CD4-positive, alpha-beta T cell treated with Interleukin-15 for 4 hours (primary cell): ENCODE measurements at regions not wholly inside any gene's neighbourhood (a gene's known extent, or its start where the extent isn't known, plus 50 kb on each side); places are given as distances from the start of the nearest gene placed in this dataset.

Source experiments
- DNase-seq: peaks from one replicate; pipeline ENCODE4 v3.0.0-alpha.2; 2020; ENCODE audit warnings: low spot score

GRCh38 chr5:165296401-165297130, 1791.1 kb downstream of the MAT2B start:
- no peak for DNase-seq

GRCh38 chr5:165304193-165304827, 1798.9 kb downstream of the MAT2B start:
- DNase-seq: no peak

GRCh38 chr5:165305596-165305995, 1800.2 kb downstream of the MAT2B start:
- no peak for DNase-seq

- no peak for DNase-seq
Measured at GRCh38 chr5:165309446-165309845, 1804.0 kb downstream of the MAT2B start.

- DNase-seq: no peak
Measured at GRCh38 chr5:165310031-165310430, 1804.6 kb downstream of the MAT2B start.

DNA sequence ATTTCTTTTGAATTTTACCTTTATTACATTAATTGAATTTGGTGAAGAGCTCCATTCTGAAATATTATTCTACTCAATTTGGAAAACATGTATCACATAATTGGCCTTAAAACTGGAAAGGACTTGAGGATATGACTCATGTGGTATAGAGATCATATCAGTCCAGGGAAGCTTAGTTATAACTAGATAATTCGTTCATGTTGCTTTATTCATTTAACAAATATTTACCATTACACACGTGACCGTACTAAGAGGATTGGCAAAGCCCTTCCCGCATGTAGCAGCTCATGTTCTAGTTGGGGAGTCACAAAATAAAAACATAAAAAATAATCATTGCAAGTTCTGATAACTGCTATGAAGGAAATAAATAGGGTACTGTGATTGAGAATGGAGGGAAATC, 1816.5 kb downstream of the MAT2B start:
- no peak for DNase-seq

- no peak for DNase-seq
Measured at GRCh38 chr5:165325221-165325620, 1819.8 kb downstream of the MAT2B start.

GRCh38 chr5:165327631-165328030, 1822.2 kb downstream of the MAT2B start:
- no peak for DNase-seq

- no peak for DNase-seq
Measured at GRCh38 chr5:165328846-165329245, 1823.4 kb downstream of the MAT2B start.

DNA sequence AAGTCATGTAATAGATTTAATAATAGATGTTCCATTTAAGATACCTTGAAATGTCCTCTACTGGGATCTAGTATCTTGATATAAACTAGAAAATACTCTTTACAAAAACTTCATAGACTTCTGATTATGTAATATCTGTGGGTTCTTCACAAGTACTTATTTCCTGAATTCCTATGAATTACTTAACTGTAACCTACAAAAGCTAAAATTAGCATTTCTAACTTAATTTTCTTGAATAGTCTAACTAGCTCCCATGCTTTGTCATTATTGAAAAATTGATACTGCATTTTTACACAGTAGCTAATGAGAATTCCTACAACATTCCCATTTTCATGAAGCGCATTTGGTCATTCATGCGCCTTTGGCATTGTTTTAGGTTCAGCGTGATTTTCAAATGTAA, 1828.2 kb downstream of the MAT2B start:
- DNase-seq: no peak

GRCh38 chr5:165334201-165334600, 1828.8 kb downstream of the MAT2B start:
- DNase-seq: no peak

GRCh38 chr5:165349735-165350134, 1844.3 kb downstream of the MAT2B start:
- DNase-seq: no peak

DNA sequence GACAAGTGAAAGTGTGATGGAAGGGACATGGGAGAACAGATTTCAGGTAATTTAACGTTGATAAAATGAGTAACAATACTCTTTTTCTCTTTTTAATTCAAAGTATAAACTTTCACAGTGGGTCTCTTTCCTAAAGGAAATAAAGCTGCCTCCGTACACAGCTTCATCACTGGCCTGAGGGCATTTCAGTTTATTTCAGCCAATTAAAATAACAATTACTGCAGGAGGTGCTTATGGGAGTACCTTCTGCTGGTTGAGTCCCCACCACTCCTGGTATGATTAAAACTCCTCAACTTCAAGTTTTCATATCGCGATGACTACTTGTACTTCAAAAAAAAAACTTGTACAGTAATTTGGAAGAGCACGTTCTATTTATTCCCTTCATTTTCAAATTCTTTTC, 1845.9 kb downstream of the MAT2B start:
- DNase-seq: no peak

DNA sequence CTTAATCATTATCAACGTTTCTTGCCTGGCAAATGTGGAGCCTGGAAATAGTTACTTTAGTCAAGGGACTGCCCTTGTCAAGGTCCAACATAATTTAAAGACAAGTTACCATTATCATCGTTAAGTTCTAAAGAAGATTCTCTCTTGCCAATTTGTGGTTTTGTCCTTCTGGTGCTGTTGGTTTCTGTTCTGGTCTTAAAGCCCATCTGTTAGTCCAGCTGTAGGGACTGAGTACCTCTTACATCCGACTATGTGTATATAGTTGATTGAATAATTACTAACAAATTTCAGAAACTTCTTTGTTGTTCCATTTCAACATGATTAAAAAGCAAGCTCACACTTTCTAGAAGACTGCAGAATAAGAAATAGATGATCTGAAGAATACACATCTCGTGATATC, 1854.9 kb downstream of the MAT2B start:
- DNase-seq: no peak

- no peak for DNase-seq
Measured at GRCh38 chr5:165360784-165361542, 1855.5 kb downstream of the MAT2B start.

DNA sequence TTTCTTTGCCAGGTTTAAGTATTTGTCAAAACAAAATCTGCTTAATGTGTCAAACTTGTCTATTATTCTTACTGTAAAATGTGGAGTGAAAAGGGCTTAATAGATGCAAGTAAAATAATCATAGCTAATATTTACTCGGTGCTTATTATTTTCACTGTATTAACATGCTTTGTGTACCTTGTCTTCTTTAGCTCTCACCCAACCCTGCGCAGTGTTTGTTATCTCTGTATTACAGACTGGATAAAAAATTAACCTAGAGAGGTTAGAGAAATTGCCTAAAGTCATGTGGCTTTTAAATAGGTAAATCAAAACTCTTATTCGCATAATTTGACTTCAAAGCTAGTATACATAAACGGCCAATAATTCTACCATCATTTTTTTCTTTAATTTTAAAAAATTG, 1864.8 kb downstream of the MAT2B start:
- DNase-seq: no peak

DNA sequence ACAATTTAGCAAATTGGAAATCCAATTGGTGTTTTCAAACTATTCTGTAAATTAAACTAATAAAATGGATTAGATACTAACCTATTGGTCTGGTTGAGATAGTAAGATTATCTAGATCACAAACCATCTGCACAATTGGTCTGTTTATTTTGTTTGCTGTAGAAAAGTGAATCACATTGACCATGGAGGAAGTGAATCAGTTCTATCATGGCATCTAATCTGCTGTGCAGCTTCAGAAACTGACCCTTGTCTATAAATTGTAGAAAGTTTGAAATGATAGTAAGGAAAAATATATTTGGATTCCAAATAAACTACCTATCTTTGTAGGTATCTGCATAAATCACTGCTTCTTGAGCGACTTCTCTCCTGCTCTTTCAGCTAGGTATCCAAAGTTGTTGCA, 1865.4 kb downstream of the MAT2B start:
- no peak for DNase-seq

DNA sequence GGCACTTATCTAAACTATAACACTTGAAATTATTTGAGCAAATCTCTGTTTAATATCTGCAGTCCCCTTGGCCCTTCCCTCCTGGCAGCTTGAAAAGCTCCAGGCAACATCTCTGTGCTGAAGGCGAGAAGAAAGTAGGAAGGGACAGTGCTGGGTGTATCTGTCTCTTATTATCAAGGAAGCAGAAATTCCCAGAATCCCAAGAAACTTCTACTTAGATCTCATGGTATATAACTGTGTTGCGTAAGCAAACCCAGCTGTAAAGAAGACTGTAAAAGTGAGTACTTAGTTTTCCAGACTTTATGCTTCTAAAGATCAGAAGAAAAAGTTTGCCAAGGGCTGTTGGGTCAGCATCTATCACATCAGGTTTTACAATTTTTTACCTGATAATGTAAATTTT, 1869.8 kb downstream of the MAT2B start:
- no peak for DNase-seq

GRCh38 chr5:165393839-165394238, 1888.4 kb downstream of the MAT2B start:
- DNase-seq: no peak

- DNase-seq: no peak
Measured at GRCh38 chr5:165397516-165397915, 1892.1 kb downstream of the MAT2B start.

- no peak for DNase-seq
Measured at GRCh38 chr5:165400086-165400485, 1894.7 kb downstream of the MAT2B start.

DNA sequence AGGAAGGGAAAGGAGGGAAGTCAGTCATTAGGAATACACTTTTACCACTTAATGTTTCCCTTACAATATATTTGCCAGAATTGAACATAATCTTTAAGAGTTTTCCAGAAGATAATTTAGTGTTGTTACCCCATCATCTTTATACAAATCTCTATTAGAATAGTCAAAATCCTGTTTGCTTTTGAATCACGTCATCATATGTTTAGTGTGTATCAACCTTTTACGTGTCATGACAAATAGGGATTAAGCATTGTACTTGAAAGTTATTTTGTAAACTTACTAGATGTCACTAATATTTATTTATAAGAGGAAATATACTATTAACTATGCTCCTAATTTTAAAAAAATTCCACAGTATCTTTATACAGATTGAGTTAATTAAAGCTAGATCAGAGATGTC, 1899.5 kb downstream of the MAT2B start:
- no peak for DNase-seq

DNA sequence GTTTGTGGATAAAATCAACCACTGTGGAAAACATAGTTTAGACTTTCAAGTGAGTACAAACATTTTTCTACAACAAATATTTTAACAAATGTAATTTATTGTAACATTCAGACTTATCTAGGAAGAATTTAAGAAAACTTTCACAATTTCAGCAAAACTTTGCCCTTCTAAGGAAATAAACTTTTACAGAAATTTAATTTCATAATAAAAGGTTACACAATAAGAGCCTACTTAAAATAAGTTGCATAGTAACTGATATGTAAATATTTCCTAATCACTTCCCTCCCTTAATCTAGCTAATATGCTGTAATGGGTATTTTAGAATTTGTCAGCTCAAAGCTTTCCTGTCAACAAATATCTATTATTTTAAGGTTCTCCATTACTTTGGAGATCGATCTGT, 1899.9 kb downstream of the MAT2B start:
- no peak for DNase-seq
